IMR-90 (cell line): ENCODE measurements at regions not wholly inside any gene's neighbourhood (a gene's known extent, or its start where the extent isn't known, plus 50 kb on each side); places are given as distances from the start of the nearest gene placed in this dataset.

ENCODE experiments used
- ATAC-seq: fragments of 200-7000 bp; cut with Tn5 transposase; 2 replicates; pipeline ENCODE4 v1.9.1; 2020; ENCODE audit warnings: low read depth, mild to moderate bottlenecking, moderate library complexity
- BruUV-seq: library from RNA; stranded (reverse); fragments of 400-500 nt; replicated peaks from 2 replicates; lab custom pipeline; 2021; lab: Mats Ljungman, UMichigan
- CTCF ChIA-PET: fragments of 300-600 bp; formaldehyde crosslinking; extraction: SDS; loops from one replicate; lab custom pipeline; 2021; ENCODE audit warnings: antibody characterized with exemption; lab: Yijun Ruan, JAX
- POLR2A ChIA-PET: fragments of 300-600 bp; sonication (Branson Sonifier 250); formaldehyde crosslinking; loops from one replicate; lab custom pipeline; 2022; ENCODE audit warnings: antibody characterized with exemption; ENCODE audit not compliant: unreplicated experiment; lab: Charles Lee
- DNase-seq: peaks from one replicate; pipeline ENCODE4 v3.0.0; 2013
- H2AFZ ChIP-seq: replicated peaks from 2 replicates; pipeline ENCODE3; 2013; ENCODE audit warnings: low read length, mild to moderate bottlenecking; ENCODE audit not compliant: poor library complexity
- H2AK5ac ChIP-seq: 2 replicates; pipeline ENCODE4 v1.6.1; 2013; ENCODE audit warnings: low read depth, low read length, inconsistent platforms
- H2AK9ac ChIP-seq: replicated peaks from 2 replicates; pipeline ENCODE3; 2013; ENCODE audit warnings: mild to moderate bottlenecking, low read depth, low read length, moderate library complexity; ENCODE audit not compliant: poor library complexity
- H2BK120ac ChIP-seq: 2 replicates; pipeline ENCODE4 v1.6.1; 2013; ENCODE audit warnings: low read depth, low read length, inconsistent platforms
- H2BK15ac ChIP-seq: 3 replicates; pipeline ENCODE4 v1.6.1; 2013; ENCODE audit warnings: low read depth, low read length, inconsistent platforms
- H2BK20ac ChIP-seq: 2 replicates; pipeline ENCODE4 v1.6.1; 2013; ENCODE audit warnings: low read depth, mild to moderate bottlenecking, inconsistent platforms, low read length, moderate library complexity
- H2BK5ac ChIP-seq: 2 replicates; pipeline ENCODE4 v1.6.1; 2013; ENCODE audit warnings: mild to moderate bottlenecking, low read depth, low read length, inconsistent platforms; ENCODE audit not compliant: poor library complexity, severe bottlenecking
- H3K14ac ChIP-seq: replicated peaks from 2 replicates; pipeline ENCODE4 v1.6.1; 2013; ENCODE audit warnings: low read depth, low read length, inconsistent platforms
- H3K18ac ChIP-seq: 2 replicates; pipeline ENCODE4 v1.6.1; 2013; ENCODE audit warnings: low read depth, low read length, control low read depth
- H3K23ac ChIP-seq: 2 replicates; pipeline ENCODE4 v1.6.1; 2013; ENCODE audit warnings: low read depth, low read length, inconsistent platforms
- H3K27ac ChIP-seq: 2 replicates; pipeline ENCODE4 v1.5.1; 2013; ENCODE audit warnings: mild to moderate bottlenecking, control low read depth, low read length; ENCODE audit not compliant: insufficient read depth
- H3K27me3 ChIP-seq: 2 replicates; pipeline ENCODE4 v1.6.1; 2013; ENCODE audit warnings: low read length; ENCODE audit not compliant: control insufficient read depth, insufficient read depth
- H3K36me3 ChIP-seq: 2 replicates; pipeline ENCODE4 v1.6.1; 2013; ENCODE audit warnings: low read length, mixed read lengths; ENCODE audit not compliant: control insufficient read depth, insufficient read depth
- H3K4ac ChIP-seq: 2 replicates; pipeline ENCODE4 v1.6.1; 2013; ENCODE audit warnings: low read depth, low read length, inconsistent platforms
- H3K4me1 ChIP-seq: 2 replicates; pipeline ENCODE4 v1.6.1; 2013; ENCODE audit warnings: low read length, mixed read lengths; ENCODE audit not compliant: control insufficient read depth, insufficient read depth
- H3K4me2 ChIP-seq: 2 replicates; pipeline ENCODE4 v1.6.1; 2013; ENCODE audit warnings: low read depth, mild to moderate bottlenecking, control low read depth, low read length, moderate library complexity
- H3K4me3 ChIP-seq: 2 replicates; pipeline ENCODE4 v1.5.1; 2013; ENCODE audit warnings: low read depth, mild to moderate bottlenecking, control low read depth, low read length, moderate library complexity; ENCODE audit not compliant: insufficient read depth
- H3K56ac ChIP-seq: 2 replicates; pipeline ENCODE4 v1.6.1; 2013; ENCODE audit warnings: low read length, inconsistent platforms; ENCODE audit not compliant: insufficient read depth; ENCODE audit errors: extremely low read depth
- H3K79me1 ChIP-seq, 2 experiments: 2 replicates each; pipeline ENCODE4 v1.6.1; 2013; ENCODE audit warnings: low read length in 2 of 2, inconsistent platforms in 1 of 2, low read depth in 1 of 2
- H3K9ac ChIP-seq: 2 replicates; pipeline ENCODE4 v1.6.1; 2013; ENCODE audit warnings: low read depth, low read length, control low read depth
- H3K9me1 ChIP-seq: 2 replicates; pipeline ENCODE4 v1.6.1; 2013; ENCODE audit warnings: low read length, inconsistent platforms; ENCODE audit not compliant: insufficient read depth
- H3K9me3 ChIP-seq: 2 replicates; pipeline ENCODE4 v1.6.1; 2013; ENCODE audit warnings: low read length; ENCODE audit not compliant: control insufficient read depth, insufficient read depth
- H4K20me1 ChIP-seq: 2 replicates; pipeline ENCODE4 v1.6.1; 2013; ENCODE audit warnings: low read length, inconsistent platforms; ENCODE audit not compliant: insufficient read depth
- H4K5ac ChIP-seq: 2 replicates; pipeline ENCODE4 v1.6.1; 2013; ENCODE audit warnings: mild to moderate bottlenecking, low read depth, low read length, control low read depth
- H4K8ac ChIP-seq, 2 experiments: 2 replicates each; pipeline ENCODE4 v1.6.1; 2013; ENCODE audit warnings: low read depth in 2 of 2, low read length in 2 of 2, control low read depth in 1 of 2, inconsistent platforms in 1 of 2
- H4K91ac ChIP-seq: 2 replicates; pipeline ENCODE4 v1.6.1; 2013; ENCODE audit warnings: low read depth, low read length, inconsistent platforms; ENCODE audit not compliant: insufficient read depth
- BHLHE40 ChIP-seq: fragments of 150-350 bp; IDR thresholded peaks from 2 replicates; pipeline ENCODE4 v1.6.1; 2016; ENCODE audit warnings: mild to moderate bottlenecking, low read depth, low read length
- CEBPB ChIP-seq: IDR thresholded peaks from 2 replicates; pipeline ENCODE4 v1.6.1; 2012; ENCODE audit warnings: low read depth, low read length, improper control_type of control experiment
- CHD1 ChIP-seq: IDR thresholded peaks from 2 replicates; pipeline ENCODE4 v1.6.1; 2012; ENCODE audit warnings: low read depth, low read length, improper control_type of control experiment
- MAFK ChIP-seq: IDR thresholded peaks from 2 replicates; pipeline ENCODE4 v1.6.1; 2012; ENCODE audit warnings: low read depth, low read length, improper control_type of control experiment
- MAZ ChIP-seq: IDR thresholded peaks from 2 replicates; pipeline ENCODE4 v1.6.1; 2012; ENCODE audit warnings: low read depth, mild to moderate bottlenecking, low read length, improper control_type of control experiment, moderate library complexity, borderline replicate concordance
- MXI1 ChIP-seq: IDR thresholded peaks from 2 replicates; pipeline ENCODE4 v1.6.1; 2012; ENCODE audit warnings: low read depth, mild to moderate bottlenecking, low read length, moderate library complexity, borderline replicate concordance
- NFE2L2 ChIP-seq: fragments of 150-350 bp; IDR thresholded peaks from 2 replicates; pipeline ENCODE4 v1.6.1; 2016; ENCODE audit warnings: low read depth, mild to moderate bottlenecking, low read length
- POLR2A ChIP-seq: IDR thresholded peaks from 2 replicates; pipeline ENCODE4 v1.6.1; 2012; ENCODE audit warnings: mild to moderate bottlenecking, low read depth, low read length
- RCOR1 ChIP-seq: IDR thresholded peaks from 2 replicates; pipeline ENCODE4 v1.6.1; 2012; ENCODE audit warnings: mild to moderate bottlenecking, low read length, improper control_type of control experiment; ENCODE audit not compliant: insufficient replicate concordance
- SMC3 ChIP-seq: fragments of 150-350 bp; IDR thresholded peaks from 2 replicates; pipeline ENCODE4 v1.6.1; 2016; ENCODE audit warnings: low read depth, mild to moderate bottlenecking, antibody characterized with exemption, low read length, moderate library complexity
- WGBS, 2 experiments: methylation state at CpG; one replicate each; pipeline versions ENCODE4 v1.1.5 to v1.1.7; 2013; ENCODE audit warnings: missing lambda C conversion rate in 2 of 2; ENCODE audit not compliant: insufficient read length in 1 of 2; ENCODE audit errors: extremely low coverage in 2 of 2; 5-methylcytosine and 5-hydroxymethylcytosine counted together
- dilution Hi-C: fragments of 300-500 bp; cut with HindIII; formaldehyde crosslinking; loops from one replicate; pipeline ENCODE4 v1.14.3; 2018; ENCODE audit warnings: low sequenced_read_pairs; ENCODE audit not compliant: unreplicated experiment
- in situ Hi-C: fragments of 300-500 bp; cut with MboI; formaldehyde crosslinking; loops from 3 replicates; pipeline ENCODE4 v1.14.3; 2019; ENCODE audit warnings: low sequenced_read_pairs, inconsistent platforms, mixed read lengths
- intact Hi-C: fragments of 100-400 bp; cut with micrococcal nuclease; formaldehyde crosslinking; loops from 2 replicates; pipeline ENCODE4 v1.10.0; 2022
- TF ChIP-seq, protein P1 (sequence below): fragments of 150-350 bp; IDR thresholded peaks from 2 replicates; pipeline ENCODE4 v1.6.1; 2017; ENCODE audit warnings: mild to moderate bottlenecking, antibody characterized with exemption, low read length, low read depth

DNA sequence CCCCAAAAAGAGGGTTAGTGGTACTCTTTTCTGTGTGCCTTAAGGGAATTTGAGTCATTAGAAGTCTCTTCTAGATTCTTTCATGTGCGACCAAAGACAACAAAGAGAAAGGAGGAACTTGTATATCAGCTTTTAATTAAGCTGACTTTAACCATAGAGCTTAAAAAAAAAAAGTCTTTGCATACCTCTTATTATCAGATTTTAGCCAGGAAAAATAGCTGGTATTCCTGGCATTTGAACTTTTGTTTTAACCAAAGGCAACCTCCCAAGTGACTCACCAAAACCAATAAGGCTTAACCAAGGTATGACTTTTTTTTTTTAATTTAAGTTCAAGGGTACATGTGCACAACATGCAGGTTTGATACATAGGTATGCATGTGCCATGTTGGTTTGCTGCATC lies 375.0 kb downstream of the CDC5L start:
- Histone ChIP-seq H3K18ac (no peak overlapping the region), H2BK5ac (no peak overlapping the region), H2BK15ac (no peak overlapping the region), H3K27ac (no peak overlapping the region), H4K5ac (no peak overlapping the region), H3K4me3 (no peak overlapping the region), H2AK9ac (no peak overlapping the region), H4K91ac (no peak overlapping the region), H3K4me1 (no peaks in the 10 kb centered on the region), H3K36me3 (no peaks in the 10 kb centered on the region), H3K14ac (no peak overlapping the region), H2AFZ (no peak overlapping the region), H3K56ac (no peak overlapping the region), H3K9ac (no peak overlapping the region), H3K79me1 (no peaks in the 10 kb centered on the region), H4K8ac (no peak overlapping the region), H3K9me3 (peaks cover 3% of the 10 kb centered on the region), H3K4ac (no peak overlapping the region), H2AK5ac (no peak overlapping the region), H2BK120ac (no peak overlapping the region), H3K9me1 (no peaks in the 10 kb centered on the region), H3K23ac (no peak overlapping the region), H4K20me1 (no peaks in the 10 kb centered on the region), H3K27me3 (peaks cover 6% of the 10 kb centered on the region), H3K4me2 (no peak overlapping the region), H2BK20ac (no peak overlapping the region)
- no TSS peak for BruUV-seq
- dilution Hi-C loops: no loop called here
- no CpG with 5 or more reads among the region's 1 CpG for WGBS, 2 experiments
- TF ChIP-seq SMC3: no peak
- TF ChIP-seq CEBPB: no peak
- no peak for TF ChIP-seq NFE2L2
- TF ChIP-seq CHD1: no peak
- no peak for TF ChIP-seq MXI1
- no peak for TF ChIP-seq BHLHE40
- TF ChIP-seq MAZ: no peak
- no peak for TF ChIP-seq RCOR1
- no peak for TF ChIP-seq MAFK
- TF ChIP-seq, protein P1, sequence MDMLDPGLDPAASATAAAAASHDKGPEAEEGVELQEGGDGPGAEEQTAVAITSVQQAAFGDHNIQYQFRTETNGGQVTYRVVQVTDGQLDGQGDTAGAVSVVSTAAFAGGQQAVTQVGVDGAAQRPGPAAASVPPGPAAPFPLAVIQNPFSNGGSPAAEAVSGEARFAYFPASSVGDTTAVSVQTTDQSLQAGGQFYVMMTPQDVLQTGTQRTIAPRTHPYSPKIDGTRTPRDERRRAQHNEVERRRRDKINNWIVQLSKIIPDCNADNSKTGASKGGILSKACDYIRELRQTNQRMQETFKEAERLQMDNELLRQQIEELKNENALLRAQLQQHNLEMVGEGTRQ: no peak
- no peak for TF ChIP-seq POLR2A
- DNase-seq (no peak), ATAC-seq (no peak)
- in situ Hi-C loops: no loop called here
- intact Hi-C loops: no loop called here
- ChIA-PET POLR2A (no interaction called here), CTCF (no interaction called here)
